Panc1 (cell line): ENCODE measurements at regions not wholly inside any gene's neighbourhood (a gene's known extent, or its start where the extent isn't known, plus 50 kb on each side); places are given as distances from the start of the nearest gene placed in this dataset.

Experiments
- ATAC-seq: fragments of 200-7000 bp; cut with Tn5 transposase; 2 replicates; pipeline ENCODE4 v1.9.1; 2020; ENCODE audit warnings: mild to moderate bottlenecking, moderate library complexity
- BruUV-seq: library from RNA; stranded (reverse); fragments of 400-500 nt; replicated peaks from 2 replicates; lab custom pipeline; 2021; lab: Mats Ljungman, UMichigan
- CTCF ChIA-PET: fragments of 300-600 bp; sonication (Branson Sonifier 250); formaldehyde crosslinking; loops from one replicate; lab custom pipeline; 2022; ENCODE audit warnings: antibody characterized with exemption; lab: Charles Lee
- POLR2A ChIA-PET: fragments of 300-600 bp; sonication (Branson Sonifier 250); formaldehyde crosslinking; loops from one replicate; lab custom pipeline; 2022; ENCODE audit warnings: antibody characterized with exemption; lab: Charles Lee
- DNase-seq: peaks from one replicate; pipeline ENCODE4 v3.0.0-alpha.2; 2010; ENCODE audit warnings: low read depth, low spot score
- H3K27ac ChIP-seq: 2 replicates; pipeline ENCODE4 v1.5.1; 2011; ENCODE audit warnings: mild to moderate bottlenecking, low read length, inconsistent platforms
- H3K27me3 ChIP-seq: fragments of 200-500 bp; sonication (Bioruptor generic); 2 replicates; pipeline ENCODE4 v1.6.0; 2014; ENCODE audit warnings: low read length, inconsistent platforms; ENCODE audit not compliant: control insufficient read depth, insufficient read depth
- H3K36me3 ChIP-seq: fragments of 200-500 bp; sonication (Bioruptor generic); 2 replicates; pipeline ENCODE4 v1.5.1; 2014; ENCODE audit warnings: inconsistent platforms, mild to moderate bottlenecking, low read length, moderate library complexity; ENCODE audit not compliant: control insufficient read depth, insufficient read depth
- H3K4me1 ChIP-seq: 2 replicates; pipeline ENCODE4 v1.5.1; 2011; ENCODE audit warnings: inconsistent platforms, mild to moderate bottlenecking, low read length, moderate library complexity; ENCODE audit not compliant: control insufficient read depth, insufficient read depth
- H3K4me3 ChIP-seq, 2 experiments: 2 replicates each; pipeline ENCODE4 v1.5.1; 2011 to 2012; ENCODE audit warnings: low read depth in 2 of 2, low read length in 2 of 2, mild to moderate bottlenecking in 2 of 2, inconsistent platforms in 1 of 2, moderate library complexity in 1 of 2
- H3K9me3 ChIP-seq: fragments of 200-500 bp; sonication (Bioruptor generic); 2 replicates; pipeline ENCODE4 v1.5.1; 2014; ENCODE audit warnings: low read depth, mild to moderate bottlenecking, inconsistent platforms, low read length, moderate library complexity; ENCODE audit not compliant: control insufficient read depth, insufficient read depth
- CTCF ChIP-seq: fragments of 450-650 bp; IDR thresholded peaks from 2 replicates; pipeline ENCODE4 v1.5.1; 2017; ENCODE audit warnings: mild to moderate bottlenecking
- POLR2AphosphoS5 ChIP-seq: IDR thresholded peaks from 2 replicates; pipeline ENCODE4 v1.6.1; 2012; ENCODE audit warnings: mild to moderate bottlenecking, low read depth, low read length, moderate library complexity
- SIN3A ChIP-seq: IDR thresholded peaks from 2 replicates; pipeline ENCODE4 v1.6.1; 2012; ENCODE audit warnings: low read depth, mild to moderate bottlenecking, low read length, moderate library complexity, borderline replicate concordance; ENCODE audit not compliant: insufficient read depth
- TCF7L2 ChIP-seq: IDR thresholded peaks from 2 replicates; pipeline ENCODE4 v1.6.1; 2011; ENCODE audit warnings: mild to moderate bottlenecking, low read depth, low read length, inconsistent platforms
- in situ Hi-C: cut with HindIII; loops from 2 replicates; pipeline ENCODE4 v1.10.0; 2016; ENCODE audit warnings: low sequenced_read_pairs, low pct_unique_long_range_greater_than_20kb
- intact Hi-C: fragments of 100-400 bp; cut with micrococcal nuclease; formaldehyde crosslinking; loops from one replicate; pipeline ENCODE4 v1.10.0; 2022; ENCODE audit not compliant: unreplicated experiment
- TF ChIP-seq, protein P1 (sequence below), 2 experiments: IDR thresholded peaks; 2 replicates each; pipeline ENCODE4 v1.6.1; 2011 to 2012; ENCODE audit warnings: low read depth in 2 of 2, control low read depth in 1 of 2, low read length in 1 of 2, mild to moderate bottlenecking in 1 of 2, moderate library complexity in 1 of 2; ENCODE audit not compliant: insufficient read depth in 1 of 2

DNA sequence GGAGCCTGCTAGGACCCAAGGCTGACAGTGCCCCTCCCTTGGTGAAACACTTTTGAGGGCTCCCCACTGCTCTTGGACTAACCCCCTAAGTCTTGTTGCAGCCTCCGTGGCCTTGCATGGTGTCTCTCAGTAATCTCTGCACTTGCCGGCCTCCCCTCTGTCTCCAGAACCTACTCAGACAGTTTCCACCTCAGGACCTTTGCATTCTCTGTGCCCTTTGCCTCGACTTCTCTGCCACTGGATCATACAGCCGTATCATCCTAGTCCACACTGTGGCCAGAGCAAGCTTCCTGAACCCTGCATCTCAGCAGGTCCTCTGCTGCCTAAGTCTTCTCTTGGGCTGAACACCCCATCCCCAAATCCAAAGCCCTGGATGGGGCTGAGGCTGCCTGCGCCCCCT, 152.0 kb upstream of the PTPN1 start:
- no peak for TF ChIP-seq CTCF
- TF ChIP-seq SIN3A = no peak
- TF ChIP-seq, protein P1, sequence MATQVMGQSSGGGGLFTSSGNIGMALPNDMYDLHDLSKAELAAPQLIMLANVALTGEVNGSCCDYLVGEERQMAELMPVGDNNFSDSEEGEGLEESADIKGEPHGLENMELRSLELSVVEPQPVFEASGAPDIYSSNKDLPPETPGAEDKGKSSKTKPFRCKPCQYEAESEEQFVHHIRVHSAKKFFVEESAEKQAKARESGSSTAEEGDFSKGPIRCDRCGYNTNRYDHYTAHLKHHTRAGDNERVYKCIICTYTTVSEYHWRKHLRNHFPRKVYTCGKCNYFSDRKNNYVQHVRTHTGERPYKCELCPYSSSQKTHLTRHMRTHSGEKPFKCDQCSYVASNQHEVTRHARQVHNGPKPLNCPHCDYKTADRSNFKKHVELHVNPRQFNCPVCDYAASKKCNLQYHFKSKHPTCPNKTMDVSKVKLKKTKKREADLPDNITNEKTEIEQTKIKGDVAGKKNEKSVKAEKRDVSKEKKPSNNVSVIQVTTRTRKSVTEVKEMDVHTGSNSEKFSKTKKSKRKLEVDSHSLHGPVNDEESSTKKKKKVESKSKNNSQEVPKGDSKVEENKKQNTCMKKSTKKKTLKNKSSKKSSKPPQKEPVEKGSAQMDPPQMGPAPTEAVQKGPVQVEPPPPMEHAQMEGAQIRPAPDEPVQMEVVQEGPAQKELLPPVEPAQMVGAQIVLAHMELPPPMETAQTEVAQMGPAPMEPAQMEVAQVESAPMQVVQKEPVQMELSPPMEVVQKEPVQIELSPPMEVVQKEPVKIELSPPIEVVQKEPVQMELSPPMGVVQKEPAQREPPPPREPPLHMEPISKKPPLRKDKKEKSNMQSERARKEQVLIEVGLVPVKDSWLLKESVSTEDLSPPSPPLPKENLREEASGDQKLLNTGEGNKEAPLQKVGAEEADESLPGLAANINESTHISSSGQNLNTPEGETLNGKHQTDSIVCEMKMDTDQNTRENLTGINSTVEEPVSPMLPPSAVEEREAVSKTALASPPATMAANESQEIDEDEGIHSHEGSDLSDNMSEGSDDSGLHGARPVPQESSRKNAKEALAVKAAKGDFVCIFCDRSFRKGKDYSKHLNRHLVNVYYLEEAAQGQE (IDR thresholded peaks at IDR 0.05; ENCODE audit: insufficient read depth in 1 of 2, low read depth in 2 of 2, low read length in 1 of 2) = no peak
- no peak for TF ChIP-seq TCF7L2
- TF ChIP-seq POLR2AphosphoS5 = no peak
- intact Hi-C loops = no loop called here
- in situ Hi-C loops = no loop called here
- ATAC-seq (no peak; the same call in 1 of the 2 replicates), DNase-seq (no peak)
- ChIA-PET CTCF (no interaction called here), POLR2A (no interaction called here)
- Histone ChIP-seq H3K27me3 (no peaks in the 10 kb centered on the region), H3K36me3 (no peaks in the 10 kb centered on the region), H3K27ac (no peak overlapping the region), H3K9me3 (no peaks in the 10 kb centered on the region), H3K4me3 (no peak overlapping the region), H3K4me1 (no peaks in the 10 kb centered on the region)
- no TSS peak for BruUV-seq

DNA sequence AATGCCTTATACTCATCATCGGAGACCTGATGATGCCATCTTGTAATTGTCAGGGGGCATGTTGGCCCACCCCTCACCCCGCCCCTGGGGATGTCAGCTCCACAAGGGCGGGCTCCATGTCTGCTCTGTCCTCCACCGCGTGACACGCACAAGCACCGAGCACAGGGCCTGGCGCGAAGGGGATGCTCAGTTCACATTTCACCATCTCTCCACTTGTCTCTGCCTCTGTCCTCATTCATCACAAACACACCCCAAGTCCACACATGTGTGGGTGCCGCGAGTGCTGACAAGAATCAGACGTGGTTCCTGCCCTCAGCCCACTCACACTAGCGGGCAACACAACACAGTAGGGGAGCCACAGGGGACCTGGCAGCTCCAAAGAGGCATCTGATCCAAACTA, 151.2 kb upstream of the PTPN1 start:
- ChIA-PET POLR2A (no interaction called here), CTCF (interaction anchor here (0.6 kb wide), 1 partner anchor 821 kb away, joined by 6 read pairs; no protein-coding TSS in a partner anchor)
- in situ Hi-C loops = no loop called here
- H3K27me3 ChIP-seq = no peaks in the 10 kb centered on the region
- no peaks in the 10 kb centered on the region for H3K36me3 ChIP-seq
- DNase-seq = no peak
- no peak overlapping the region for H3K27ac ChIP-seq
- no peaks in the 10 kb centered on the region for H3K9me3 ChIP-seq
- BruUV-seq = no TSS peak
- intact Hi-C loops = no loop called here
- TF ChIP-seq POLR2AphosphoS5 = no peak
- TF ChIP-seq, protein P1 (IDR thresholded peaks at IDR 0.05; ENCODE audit: insufficient read depth in 1 of 2, low read depth in 2 of 2, low read length in 1 of 2) = no peak
- no peak for TF ChIP-seq TCF7L2
- H3K4me3 ChIP-seq = no peak overlapping the region
- no peaks in the 10 kb centered on the region for H3K4me1 ChIP-seq
- no peak for ATAC-seq
